Esophagus squamous epithelium (tissue), 5 donors: ENCODE measurements at regions not wholly inside any gene's neighbourhood (a gene's known extent, or its start where the extent isn't known, plus 50 kb on each side); places are given as distances from the start of the nearest gene placed in this dataset.

ENCODE experiments used
- DNase-seq: peaks from one replicate; lab custom pipeline; 2025; lab: John Stamatoyannopoulos, UW
- H3K27ac ChIP-seq, 4 donors: fragments of 200-600 bp; sonication (generic); one replicate each; pipeline ENCODE4 v1.5.1; 2016 to 2019; ENCODE audit warnings: mild to moderate bottlenecking in 1 of 4
- H3K27me3 ChIP-seq, 4 donors: fragments of 200-600 bp; sonication (generic); 1 replicate in 3 of 4; 2 replicates in 1 of 4; pipeline versions ENCODE4 v1.5.1 to v1.6.0; 2017 to 2021; ENCODE audit warnings: antibody characterized with exemption in 1 of 4
- H3K36me3 ChIP-seq, 3 donors: fragments of 200-600 bp; sonication (generic); one replicate each; pipeline ENCODE4 v1.5.1; 2016 to 2019
- H3K4me1 ChIP-seq, 3 donors: fragments of 200-600 bp; sonication (generic); one replicate each; pipeline ENCODE4 v1.5.1; 2017 to 2019
- H3K4me3 ChIP-seq, 4 donors: fragments of 200-600 bp; sonication (generic); 1 replicate in 3 of 4; 2 replicates in 1 of 4; pipeline ENCODE4 v1.5.1; 2016 to 2019; ENCODE audit warnings: mild to moderate bottlenecking in 2 of 4, moderate library complexity in 1 of 4
- H3K9me3 ChIP-seq, 3 donors: fragments of 200-600 bp; sonication (generic); one replicate each; pipeline ENCODE4 v1.5.1; 2016 to 2019
- CTCF ChIP-seq, 6 experiments: fragments of 450-650 bp in 4 of 6; fragments of 200-600 bp in 2 of 6; sonication (generic) in 2 of 6; IDR thresholded peaks; one replicate each; pipeline ENCODE4 v1.5.1; 2016 to 2019; ENCODE audit warnings: antibody characterized with exemption in 6 of 6, mild to moderate bottlenecking in 4 of 6, moderate library complexity in 4 of 6
- POLR2A ChIP-seq, 4 donors: fragments of 450-650 bp; IDR thresholded peaks; one replicate each; pipeline ENCODE4 v1.6.1; 2017; ENCODE audit warnings: antibody characterized with exemption in 4 of 4, mild to moderate bottlenecking in 4 of 4, moderate library complexity in 3 of 4
- WGBS, 2 donors: methylation state at CpG; one replicate each; pipeline ENCODE4 v1.1.5; 2018; 5-methylcytosine and 5-hydroxymethylcytosine counted together
- intact Hi-C: fragments of 100-400 bp; cut with DNase I; formaldehyde crosslinking; loops from one replicate; pipeline ENCODE4 v1.15.0; 2022
- donor health status: DM: yes; HTN: yes; CAD: no.

DNA sequence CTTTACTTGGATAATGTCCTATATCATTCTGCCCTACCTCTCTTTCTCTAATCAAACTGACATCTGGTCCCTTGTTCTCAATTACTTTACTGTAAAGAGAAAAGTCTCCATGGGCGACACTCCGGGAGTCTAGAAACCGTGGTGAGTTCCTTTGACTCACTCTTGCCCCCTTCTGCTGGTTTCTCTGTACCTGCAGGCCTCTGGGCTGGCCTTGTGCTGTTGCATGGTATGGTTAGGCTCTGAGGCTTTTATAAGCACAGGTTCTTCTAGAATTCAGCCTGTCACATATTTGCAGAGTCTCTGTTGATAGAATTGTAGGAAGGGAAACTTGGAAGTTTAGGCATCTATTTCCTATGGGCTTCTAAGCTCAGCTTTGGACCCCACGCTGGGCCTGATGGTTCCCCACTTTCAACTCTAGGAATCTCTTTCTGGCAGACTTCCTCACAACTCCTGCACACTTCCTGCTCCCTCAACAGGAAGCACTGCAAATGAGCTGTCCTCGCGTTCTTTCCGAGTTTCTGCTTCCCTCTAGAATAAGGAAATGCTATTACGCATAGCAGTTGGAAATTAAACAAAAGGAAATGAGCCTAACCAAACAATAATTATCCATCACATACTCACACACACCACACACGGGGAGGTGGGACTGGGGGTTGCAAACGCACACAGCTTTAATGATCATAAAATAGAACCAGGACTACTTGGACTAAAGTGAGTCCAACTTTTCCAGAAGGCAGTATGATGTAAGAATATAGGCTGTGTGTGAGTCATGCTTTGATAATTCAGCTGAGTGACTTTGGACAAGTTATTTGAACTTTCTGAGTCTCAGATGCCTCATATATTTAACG lies 683.3 kb downstream of the QKI start:
- H3K27me3 ChIP-seq: no peaks in the 10 kb centered on the region
- no peak for TF ChIP-seq CTCF (IDR thresholded peaks at IDR 0.05)
- TF ChIP-seq POLR2A (IDR thresholded peaks at IDR 0.05): no peak
- intact Hi-C loops: no loop called here
- H3K27ac ChIP-seq: peak overlapping the region in 2 of 4 donors; percentile 29 to 33
- no peaks in the 10 kb centered on the region for H3K9me3 ChIP-seq
- H3K36me3 ChIP-seq: no peaks in the 10 kb centered on the region
- no peak overlapping the region for H3K4me3 ChIP-seq
- peaks cover 0 to 11% (median 4%) of the 10 kb centered on the region in 3 donors for H3K4me1 ChIP-seq
- WGBS, 2 donors: 45 to 69% methylated on average over 11 of the region's 11 CpGs
- DNase-seq: no peak

DNA sequence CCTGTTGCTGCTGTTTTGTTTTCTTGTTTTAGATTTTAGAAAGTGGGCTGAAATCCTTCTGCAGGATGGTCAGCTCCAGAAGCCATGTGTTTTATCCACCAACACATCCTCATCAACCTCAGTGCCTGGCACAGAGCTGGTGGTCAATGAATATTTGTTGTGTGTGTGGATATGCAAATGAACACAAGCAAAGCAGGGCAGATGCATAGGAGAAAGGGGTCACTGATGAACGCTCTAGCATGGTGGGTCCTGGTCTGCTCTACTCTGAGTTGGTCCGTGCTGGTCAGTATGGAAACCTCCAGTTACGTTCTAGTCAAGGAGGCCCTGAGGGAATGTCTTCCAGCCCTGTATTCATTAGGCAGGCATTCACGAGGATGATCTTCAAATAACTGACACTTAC lies 682.5 kb downstream of the QKI start:
- Histone ChIP-seq H3K36me3 (no peaks in the 10 kb centered on the region), H3K9me3 (no peaks in the 10 kb centered on the region), H3K4me1 (peaks cover 0 to 11% (median 4%) of the 10 kb centered on the region in 3 donors), H3K4me3 (no peak overlapping the region), H3K27me3 (no peaks in the 10 kb centered on the region), H3K27ac (peak overlapping the region in 1 of 4 donors; percentile 33)
- TF ChIP-seq POLR2A (IDR thresholded peaks at IDR 0.05): no peak
- TF ChIP-seq CTCF (IDR thresholded peaks at IDR 0.05): no peak
- no peak for DNase-seq
- WGBS, 2 donors: 71 to 85% methylated on average over 4 of the region's 4 CpGs
- intact Hi-C loops: no loop called here

DNA sequence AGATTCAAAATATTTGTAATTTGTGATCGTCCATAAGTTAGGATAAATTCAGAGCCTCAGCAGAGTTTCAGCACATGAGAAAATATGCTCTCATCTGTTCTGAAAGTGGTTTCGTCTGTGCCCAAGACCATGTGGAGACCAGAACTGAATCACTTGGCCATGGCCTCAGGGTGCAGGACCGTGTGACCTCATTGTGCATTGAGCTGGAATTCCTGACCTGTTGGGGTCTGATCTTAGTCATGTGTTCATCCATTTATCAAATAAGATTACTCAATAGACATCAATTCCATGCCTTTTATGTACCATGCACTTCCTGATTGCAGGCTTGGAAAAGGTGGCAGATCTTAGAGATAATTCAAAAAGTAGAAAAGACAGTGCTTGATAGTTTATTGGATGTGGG lies 680.5 kb downstream of the QKI start:
- Histone ChIP-seq H3K4me3 (no peak overlapping the region), H3K27me3 (no peaks in the 10 kb centered on the region), H3K27ac (no peak overlapping the region), H3K4me1 (peaks cover 0 to 11% (median 4%) of the 10 kb centered on the region in 3 donors), H3K9me3 (no peaks in the 10 kb centered on the region), H3K36me3 (no peaks in the 10 kb centered on the region)
- WGBS, 2 donors: 73 to 78% methylated on average over 3 of the region's 3 CpGs
- intact Hi-C loops: no loop called here
- TF ChIP-seq POLR2A (IDR thresholded peaks at IDR 0.05): no peak
- no peak for TF ChIP-seq CTCF (IDR thresholded peaks at IDR 0.05)
- no peak for DNase-seq

- Histone ChIP-seq H3K27me3 (no peaks in the 10 kb centered on the region), H3K36me3 (no peaks in the 10 kb centered on the region), H3K4me3 (no peak overlapping the region), H3K9me3 (no peaks in the 10 kb centered on the region), H3K4me1 (no peaks in the 10 kb centered on the region), H3K27ac (no peak overlapping the region)
- no peak for TF ChIP-seq CTCF (IDR thresholded peaks at IDR 0.05)
- no peak for TF ChIP-seq POLR2A (IDR thresholded peaks at IDR 0.05)
- DNase-seq: no peak
- WGBS, 2 donors: 79 to 86% methylated on average over 3 of the region's 3 CpGs
- intact Hi-C loops: no loop called here
Measured at GRCh38 chr6:164087870-164088269, 673.4 kb downstream of the QKI start.

DNA sequence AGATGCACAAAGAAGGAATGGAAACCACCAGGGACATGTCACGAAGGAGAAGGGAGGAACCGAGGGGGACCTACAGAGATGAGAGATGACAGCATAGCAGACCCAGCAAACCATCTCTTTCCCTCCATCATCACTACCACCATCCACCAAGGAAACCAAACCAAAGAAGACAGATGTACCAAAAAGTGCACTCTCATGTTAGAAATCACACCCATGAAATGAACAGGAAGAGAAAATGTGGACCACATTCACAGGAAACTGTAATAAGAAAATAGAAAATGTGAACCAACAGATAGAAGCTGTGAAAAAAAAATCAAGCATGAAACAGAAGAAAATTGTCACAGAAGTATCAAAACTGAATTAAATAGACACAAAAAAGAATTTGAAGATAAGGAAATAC lies 672.7 kb downstream of the QKI start:
- H3K9me3 ChIP-seq: no peaks in the 10 kb centered on the region
- no peaks in the 10 kb centered on the region for H3K27me3 ChIP-seq
- no peak overlapping the region for H3K4me3 ChIP-seq
- no peak for TF ChIP-seq CTCF (IDR thresholded peaks at IDR 0.05)
- TF ChIP-seq POLR2A (IDR thresholded peaks at IDR 0.05): no peak
- WGBS, 2 donors: 73 to 83% methylated on average over 2 of the region's 2 CpGs
- DNase-seq: no peak
- intact Hi-C loops: no loop called here
- no peak overlapping the region for H3K27ac ChIP-seq
- H3K36me3 ChIP-seq: no peaks in the 10 kb centered on the region
- no peaks in the 10 kb centered on the region for H3K4me1 ChIP-seq
